ENCODE measurements at regions not wholly inside any gene's neighbourhood (a gene's known extent, or its start where the extent isn't known, plus 50 kb on each side); places are given as distances from the start of the nearest gene placed in this dataset.
"Not testable (repeated sequence)": the region's sequence is repeated elsewhere in the genome, so short reads cannot be mapped to it uniquely, and the experiment has no call there.

- not testable (repeated sequence) for DNase-seq
Observed at GRCh38 chr16:32947336-32947735, 246.7 kb upstream of the TP53TG3C start.

GRCh38 chr16:32946041-32946560, 247.9 kb upstream of the TP53TG3C start:
- not testable (repeated sequence) for DNase-seq

GRCh38 chr16:32945311-32945710, 248.7 kb upstream of the TP53TG3C start:
- DNase-seq, result not testable (repeated sequence)

GRCh38 chr16:32939845-32940244, 254.2 kb upstream of the TP53TG3C start:
- not testable (repeated sequence) for DNase-seq

- DNase-seq, result not testable (repeated sequence)
Observed at GRCh38 chr16:32937929-32938328, 256.1 kb upstream of the TP53TG3C start.

GRCh38 chr16:32932240-32933040, 256.5 kb upstream of the TP53TG3 start:
- DNase-seq, result not testable (repeated sequence)

- not testable (repeated sequence) for DNase-seq
Observed at GRCh38 chr16:32925192-32925591, 249.2 kb upstream of the TP53TG3 start.

- DNase-seq, result peak in 1 of 2 experiments; percentile 12
Observed at GRCh38 chr16:32922578-32922977, 246.6 kb upstream of the TP53TG3 start.

- not testable (repeated sequence) for DNase-seq
Observed at GRCh38 chr16:32915346-32915745, 239.4 kb upstream of the TP53TG3 start.

GRCh38 chr16:32897782-32898181, 221.8 kb upstream of the TP53TG3 start:
- DNase-seq, result not testable (repeated sequence)

GRCh38 chr16:32885392-32885791, 209.4 kb upstream of the TP53TG3 start:
- not testable (repeated sequence) for DNase-seq

GRCh38 chr16:32884556-32884955, 208.6 kb upstream of the TP53TG3 start:
- DNase-seq, result not testable (repeated sequence)

GRCh38 chr16:32882328-32882857, 206.4 kb upstream of the TP53TG3 start:
- not testable (repeated sequence) for DNase-seq

GRCh38 chr16:32881631-32882030, 205.7 kb upstream of the TP53TG3 start:
- not testable (repeated sequence) for DNase-seq

GRCh38 chr16:32880009-32880408, 204.0 kb upstream of the TP53TG3 start:
- not testable (repeated sequence) for DNase-seq

GRCh38 chr16:32876718-32877117, 200.8 kb upstream of the TP53TG3 start:
- DNase-seq, result not testable (repeated sequence)

GRCh38 chr16:32873783-32874182, 197.8 kb upstream of the TP53TG3 start:
- DNase-seq, result not testable (repeated sequence)

GRCh38 chr16:32873120-32873519, 197.2 kb upstream of the TP53TG3 start:
- not testable (repeated sequence) for DNase-seq

GRCh38 chr16:32870628-32871027, 194.7 kb upstream of the TP53TG3 start:
- DNase-seq, result not testable (repeated sequence)

GRCh38 chr16:32868334-32868733, 192.4 kb upstream of the TP53TG3 start:
- not testable (repeated sequence) for DNase-seq

- not testable (repeated sequence) for DNase-seq
Observed at GRCh38 chr16:32865284-32865683, 189.3 kb upstream of the TP53TG3 start.

GRCh38 chr16:32861476-32862201, 185.7 kb upstream of the TP53TG3 start:
- not testable (repeated sequence) for DNase-seq

- not testable (repeated sequence) for DNase-seq
Observed at GRCh38 chr16:32847379-32847778, 171.4 kb upstream of the TP53TG3 start.
